ENCODE measurements at regions not wholly inside any gene's neighbourhood (a gene's known extent, or its start where the extent isn't known, plus 50 kb on each side); places are given as distances from the start of the nearest gene placed in this dataset.

DNA sequence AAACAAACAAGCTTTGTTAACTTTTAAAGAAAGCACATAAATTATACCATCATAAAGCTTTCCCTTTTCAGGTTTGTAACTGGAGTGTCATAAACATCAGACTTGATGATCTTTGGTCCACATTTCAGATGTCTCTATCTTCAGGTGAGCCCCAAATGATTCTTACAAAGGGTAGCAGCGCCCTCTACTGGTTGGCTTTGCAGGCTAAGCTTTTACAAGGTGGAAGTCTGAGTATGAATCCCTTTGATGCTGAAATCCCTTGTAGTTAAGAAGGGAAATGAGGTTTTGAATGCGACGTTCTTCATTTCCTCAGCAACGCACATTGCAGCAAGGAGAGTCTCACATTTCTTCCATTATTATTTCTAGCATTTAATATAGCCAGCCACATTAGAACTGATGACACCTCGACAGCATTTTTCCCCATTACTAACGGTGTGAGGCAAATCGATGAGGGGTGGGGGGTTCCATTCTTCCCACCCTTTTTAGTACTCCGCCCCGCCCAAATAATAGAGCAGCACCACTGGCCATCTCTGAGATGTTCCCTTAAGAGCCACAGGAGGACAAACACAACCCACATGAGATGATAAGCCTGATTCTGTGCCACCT lies 126.3 kb upstream of the NT5E start:
- Histone ChIP-seq H3K4me3 (ENCODE audit: low read depth, low read length, poor library complexity, severe bottlenecking) (no peak overlapping the region), H3K4me2 (ENCODE audit: low read length) (no peak overlapping the region), H3K4me1 (ENCODE audit: insufficient read depth, low read length, severe bottlenecking) (no peaks in the 10 kb centered on the region), H3K9ac (ENCODE audit: low read length) (no peak overlapping the region), H3K79me2 (ENCODE audit: insufficient read depth, low read length) (no peaks in the 10 kb centered on the region), H3K27ac (ENCODE audit: low read depth, low read length, poor library complexity, severe bottlenecking) (no peak overlapping the region), H2AFZ (ENCODE audit: low read length) (no peak overlapping the region), H3K9me2 (ENCODE audit: low read depth, low read length) (no peaks in the 10 kb centered on the region), H4K20me1 (ENCODE audit: insufficient read depth, low read length) (no peaks in the 10 kb centered on the region), H3F3A (ENCODE audit: insufficient read depth, low read length) (no peaks in the 10 kb centered on the region), H3K27me3 (ENCODE audit: insufficient read depth, low read length) (no peaks in the 10 kb centered on the region), H3K9me3 (ENCODE audit: low read length) (no peaks in the 10 kb centered on the region), H3K36me3 (ENCODE audit: insufficient read depth, low read length) (no peaks in the 10 kb centered on the region)
- TF ChIP-seq, protein P1, sequence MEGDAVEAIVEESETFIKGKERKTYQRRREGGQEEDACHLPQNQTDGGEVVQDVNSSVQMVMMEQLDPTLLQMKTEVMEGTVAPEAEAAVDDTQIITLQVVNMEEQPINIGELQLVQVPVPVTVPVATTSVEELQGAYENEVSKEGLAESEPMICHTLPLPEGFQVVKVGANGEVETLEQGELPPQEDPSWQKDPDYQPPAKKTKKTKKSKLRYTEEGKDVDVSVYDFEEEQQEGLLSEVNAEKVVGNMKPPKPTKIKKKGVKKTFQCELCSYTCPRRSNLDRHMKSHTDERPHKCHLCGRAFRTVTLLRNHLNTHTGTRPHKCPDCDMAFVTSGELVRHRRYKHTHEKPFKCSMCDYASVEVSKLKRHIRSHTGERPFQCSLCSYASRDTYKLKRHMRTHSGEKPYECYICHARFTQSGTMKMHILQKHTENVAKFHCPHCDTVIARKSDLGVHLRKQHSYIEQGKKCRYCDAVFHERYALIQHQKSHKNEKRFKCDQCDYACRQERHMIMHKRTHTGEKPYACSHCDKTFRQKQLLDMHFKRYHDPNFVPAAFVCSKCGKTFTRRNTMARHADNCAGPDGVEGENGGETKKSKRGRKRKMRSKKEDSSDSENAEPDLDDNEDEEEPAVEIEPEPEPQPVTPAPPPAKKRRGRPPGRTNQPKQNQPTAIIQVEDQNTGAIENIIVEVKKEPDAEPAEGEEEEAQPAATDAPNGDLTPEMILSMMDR (IDR thresholded peaks at IDR 0.05; ENCODE audit: low read length), result peak; percentile 94
- no peak for TF ChIP-seq EZH2 (IDR thresholded peaks at IDR 0.05; ENCODE audit: borderline replicate concordance, low read length)

DNA sequence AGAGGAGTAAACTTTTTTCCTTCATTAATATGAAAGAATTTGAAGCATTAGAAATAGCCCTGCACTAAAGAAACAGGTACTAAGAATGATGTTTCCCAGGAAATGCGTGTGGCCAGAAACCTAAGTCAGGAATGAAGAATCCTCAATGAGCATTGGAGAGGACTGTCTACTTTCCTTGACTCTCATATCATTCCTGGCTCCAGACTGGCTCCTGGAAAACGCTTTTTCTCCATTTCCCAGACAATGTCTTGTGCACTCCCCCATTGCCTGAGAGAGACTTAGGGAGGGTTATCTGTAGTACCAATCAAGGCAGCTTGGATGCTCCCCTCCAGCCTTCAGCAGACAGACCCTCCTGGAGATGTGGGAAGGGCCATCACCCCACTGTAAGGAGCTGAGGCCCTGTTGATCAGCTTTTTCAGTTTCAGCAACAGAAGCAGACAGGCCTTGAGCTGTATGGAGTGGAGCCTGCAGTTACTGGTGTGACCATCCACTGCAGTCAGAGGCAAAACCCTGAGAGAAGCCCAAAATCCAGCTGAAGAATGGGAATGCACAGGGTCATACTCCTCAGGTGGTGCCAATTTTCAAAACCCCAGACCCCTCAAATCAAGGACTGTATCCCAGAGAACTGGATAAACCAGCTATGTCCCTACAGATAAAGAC lies 127.3 kb upstream of the NT5E start:
- no peaks in the 10 kb centered on the region for H4K20me1 ChIP-seq (ENCODE audit: insufficient read depth, low read length)
- H2AFZ ChIP-seq (ENCODE audit: low read length), result no peak overlapping the region
- no peak overlapping the region for H3K4me2 ChIP-seq (ENCODE audit: low read length)
- H3K9me2 ChIP-seq (ENCODE audit: low read depth, low read length), result no peaks in the 10 kb centered on the region
- H3K36me3 ChIP-seq (ENCODE audit: insufficient read depth, low read length), result no peaks in the 10 kb centered on the region
- H3F3A ChIP-seq (ENCODE audit: insufficient read depth, low read length), result no peaks in the 10 kb centered on the region
- no peaks in the 10 kb centered on the region for H3K27me3 ChIP-seq (ENCODE audit: insufficient read depth, low read length)
- H3K27ac ChIP-seq (ENCODE audit: low read depth, low read length, poor library complexity, severe bottlenecking), result no peak overlapping the region
- H3K9ac ChIP-seq (ENCODE audit: low read length), result no peak overlapping the region
- H3K4me3 ChIP-seq (ENCODE audit: low read depth, low read length, poor library complexity, severe bottlenecking), result no peak overlapping the region
- no peaks in the 10 kb centered on the region for H3K9me3 ChIP-seq (ENCODE audit: low read length)
- TF ChIP-seq, protein P1 (IDR thresholded peaks at IDR 0.05; ENCODE audit: low read length), result no peak
- no peak for TF ChIP-seq EZH2 (IDR thresholded peaks at IDR 0.05; ENCODE audit: borderline replicate concordance, low read length)
- no peaks in the 10 kb centered on the region for H3K4me1 ChIP-seq (ENCODE audit: insufficient read depth, low read length, severe bottlenecking)
- H3K79me2 ChIP-seq (ENCODE audit: insufficient read depth, low read length), result no peaks in the 10 kb centered on the region

DNA sequence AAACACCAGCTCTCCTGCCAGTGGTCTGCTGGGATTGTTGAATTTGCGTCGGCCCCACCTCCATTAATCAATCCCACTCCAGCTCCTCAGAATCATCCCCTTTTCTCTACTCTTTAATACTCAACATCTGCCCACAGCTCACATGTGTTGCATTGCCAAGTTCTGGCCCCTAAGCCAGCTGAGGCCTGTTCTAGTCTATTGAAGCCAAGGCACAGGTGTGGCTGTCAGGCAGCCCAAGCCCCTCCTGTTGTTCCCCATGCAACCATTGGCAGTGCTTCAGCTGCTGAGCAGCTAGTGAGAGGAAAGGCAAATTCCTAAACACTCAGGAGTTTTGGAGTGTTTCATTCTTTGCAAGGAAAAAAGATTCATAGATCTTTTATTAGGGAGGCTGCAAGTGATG lies 128.0 kb upstream of the NT5E start:
- no peak overlapping the region for H3K9ac ChIP-seq (ENCODE audit: low read length)
- TF ChIP-seq, protein P1 (IDR thresholded peaks at IDR 0.05; ENCODE audit: low read length), result no peak
- TF ChIP-seq EZH2 (IDR thresholded peaks at IDR 0.05; ENCODE audit: borderline replicate concordance, low read length), result no peak
- H3K4me2 ChIP-seq (ENCODE audit: low read length), result no peak overlapping the region
- H3K9me3 ChIP-seq (ENCODE audit: low read length), result no peaks in the 10 kb centered on the region
- no peak overlapping the region for H3K4me3 ChIP-seq (ENCODE audit: low read depth, low read length, poor library complexity, severe bottlenecking)
- no peak overlapping the region for H3K27ac ChIP-seq (ENCODE audit: low read depth, low read length, poor library complexity, severe bottlenecking)
- no peaks in the 10 kb centered on the region for H3K27me3 ChIP-seq (ENCODE audit: insufficient read depth, low read length)
- H3K36me3 ChIP-seq (ENCODE audit: insufficient read depth, low read length), result no peaks in the 10 kb centered on the region
- no peaks in the 10 kb centered on the region for H3F3A ChIP-seq (ENCODE audit: insufficient read depth, low read length)
- H3K4me1 ChIP-seq (ENCODE audit: insufficient read depth, low read length, severe bottlenecking), result no peaks in the 10 kb centered on the region
- no peaks in the 10 kb centered on the region for H3K9me2 ChIP-seq (ENCODE audit: low read depth, low read length)
- no peaks in the 10 kb centered on the region for H3K79me2 ChIP-seq (ENCODE audit: insufficient read depth, low read length)
- H4K20me1 ChIP-seq (ENCODE audit: insufficient read depth, low read length), result no peaks in the 10 kb centered on the region
- no peak overlapping the region for H2AFZ ChIP-seq (ENCODE audit: low read length)
